GM19240 (cell line): ENCODE measurements at regions not wholly inside any gene's neighbourhood (a gene's known extent, or its start where the extent isn't known, plus 50 kb on each side); places are given as distances from the start of the nearest gene placed in this dataset.

Experiments
- DNase-seq: peaks from one replicate; pipeline ENCODE4 v3.0.0; 2011; ENCODE audit warnings: low spot score; ENCODE audit not compliant: insufficient read length

DNA sequence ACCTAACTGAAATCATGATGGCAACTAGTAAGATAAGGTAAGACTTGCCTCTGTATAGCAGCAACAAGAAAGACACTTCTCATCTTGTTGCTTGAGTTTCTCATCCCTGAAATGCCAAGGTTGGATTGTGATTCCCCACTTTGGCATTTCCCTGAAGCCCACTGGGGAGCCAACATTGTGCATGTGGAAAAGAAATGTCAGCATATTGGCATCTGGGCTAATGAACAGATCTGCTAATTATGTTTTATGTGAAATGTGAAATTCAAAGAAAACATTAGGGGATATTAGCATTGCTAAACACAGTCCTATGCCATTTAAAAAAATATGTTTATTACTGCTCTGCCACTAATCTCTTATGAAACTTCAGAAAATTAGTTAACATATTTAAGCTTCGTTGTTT, 126.3 kb upstream of the PCSK2 start:
- DNase-seq = no peak

DNA sequence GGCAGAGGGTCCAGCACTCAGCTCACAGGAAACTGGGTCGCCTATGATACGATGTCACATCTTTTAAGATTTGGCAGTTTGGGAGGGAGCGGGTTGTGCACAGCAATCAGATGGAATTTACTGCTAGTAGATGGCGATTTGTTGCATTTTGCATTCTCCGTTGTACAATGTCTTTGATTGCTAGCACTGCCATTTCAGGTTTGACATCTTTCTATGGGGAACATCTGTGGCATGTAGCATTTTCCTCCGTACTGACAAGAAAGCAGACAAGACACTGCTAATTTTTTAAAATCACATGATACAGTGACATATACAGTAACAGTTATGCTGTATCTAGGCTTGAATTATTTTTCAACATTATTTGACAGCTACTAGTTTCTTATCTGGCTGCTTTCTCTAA, 119.7 kb upstream of the PCSK2 start:
- no peak for DNase-seq

DNA sequence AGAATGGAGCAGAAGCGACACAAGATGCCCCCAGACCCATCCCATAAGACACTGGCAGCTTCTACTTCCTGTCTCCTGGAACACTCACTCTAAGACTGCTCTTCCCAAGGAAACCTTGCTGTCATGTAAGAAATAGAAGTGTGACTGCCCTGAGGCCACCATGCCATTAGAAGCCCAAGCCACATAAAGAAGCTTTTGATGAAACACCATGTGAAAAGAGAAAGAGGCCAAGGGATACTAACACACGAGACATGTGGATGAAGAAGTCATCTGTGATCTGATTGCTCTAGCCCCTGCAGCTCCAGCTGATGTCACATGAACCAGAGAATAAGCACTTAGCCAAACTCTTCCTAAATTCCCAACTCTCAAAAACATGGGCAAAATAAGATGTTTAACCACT, 117.9 kb upstream of the PCSK2 start:
- DNase-seq = no peak

DNA sequence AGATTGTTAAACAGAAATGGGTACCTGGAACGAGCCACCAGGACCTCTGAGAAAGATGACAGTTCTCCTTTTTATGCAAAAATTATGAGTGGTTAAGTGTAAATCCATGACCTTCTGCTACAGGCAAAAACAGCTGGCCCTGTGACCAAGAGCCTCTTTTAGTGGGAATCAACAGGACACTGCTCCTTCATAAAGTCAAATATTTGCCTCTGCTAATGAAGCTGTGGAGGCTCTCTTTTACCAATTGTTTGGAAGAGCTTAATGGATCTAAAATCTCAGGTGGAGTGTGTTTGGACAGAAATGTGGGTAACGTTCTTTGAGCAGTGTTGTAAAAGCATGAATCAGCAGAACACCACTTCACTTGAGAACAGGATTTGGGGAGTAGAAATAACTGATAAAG, 117.5 kb upstream of the PCSK2 start:
- DNase-seq = no peak

DNA sequence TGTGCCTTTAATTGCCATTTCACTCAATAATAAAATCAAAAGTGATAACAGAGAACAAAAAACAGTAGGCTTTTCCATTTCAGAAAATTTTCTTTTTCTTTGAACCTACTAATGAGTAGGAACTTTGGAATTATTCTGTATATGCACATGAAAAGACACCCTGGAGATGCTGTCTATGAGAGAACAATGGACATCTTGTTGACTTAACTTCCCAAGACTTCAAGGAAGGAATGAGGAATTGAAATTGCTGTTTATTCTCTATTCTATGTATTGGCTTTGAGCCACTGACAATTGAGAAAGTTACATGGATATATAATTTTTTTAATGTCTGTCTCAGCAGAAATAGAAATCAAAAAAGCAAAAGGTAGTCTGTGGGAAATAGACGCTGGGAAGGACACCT, 98.6 kb upstream of the PCSK2 start:
- DNase-seq = no peak

DNA sequence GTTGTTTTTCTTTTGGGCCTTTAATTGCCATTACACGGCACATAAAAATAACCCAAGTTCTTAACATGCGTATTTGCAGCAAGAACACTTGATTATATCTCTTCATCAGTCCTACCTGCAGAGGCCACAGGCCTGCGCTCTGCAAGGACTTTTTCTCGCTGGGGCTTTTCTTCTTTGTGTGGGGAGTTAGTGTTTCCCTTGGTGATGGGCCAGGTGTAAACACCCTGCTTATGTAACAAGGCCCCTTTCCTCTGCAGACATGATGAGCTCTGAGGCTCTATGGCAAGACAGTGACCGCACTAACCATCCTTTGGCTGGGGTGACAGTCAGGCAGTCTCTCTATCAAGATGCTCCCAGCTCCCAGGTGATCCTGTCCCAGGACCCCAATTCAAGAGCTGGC, 97.8 kb upstream of the PCSK2 start:
- DNase-seq = no peak

DNA sequence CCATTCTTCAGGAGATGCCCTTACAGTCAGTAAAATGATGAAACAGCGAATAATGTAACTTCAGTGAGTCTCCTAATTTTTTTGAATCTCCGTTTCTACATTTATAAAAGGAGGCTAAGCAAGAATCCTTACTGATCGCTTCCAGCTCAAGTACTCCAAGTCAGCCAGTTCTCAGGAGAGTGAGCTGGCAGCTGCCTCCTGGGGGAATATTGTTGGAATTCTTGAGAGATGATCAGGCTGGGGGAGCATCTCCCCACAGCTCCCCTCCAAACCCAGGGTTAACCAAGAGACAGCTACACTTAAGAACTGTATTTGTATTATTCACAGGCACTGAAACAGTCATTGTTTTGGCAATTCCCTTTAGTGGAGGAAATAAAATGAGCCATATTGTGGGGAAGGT, 89.1 kb upstream of the PCSK2 start:
- no peak for DNase-seq

DNA sequence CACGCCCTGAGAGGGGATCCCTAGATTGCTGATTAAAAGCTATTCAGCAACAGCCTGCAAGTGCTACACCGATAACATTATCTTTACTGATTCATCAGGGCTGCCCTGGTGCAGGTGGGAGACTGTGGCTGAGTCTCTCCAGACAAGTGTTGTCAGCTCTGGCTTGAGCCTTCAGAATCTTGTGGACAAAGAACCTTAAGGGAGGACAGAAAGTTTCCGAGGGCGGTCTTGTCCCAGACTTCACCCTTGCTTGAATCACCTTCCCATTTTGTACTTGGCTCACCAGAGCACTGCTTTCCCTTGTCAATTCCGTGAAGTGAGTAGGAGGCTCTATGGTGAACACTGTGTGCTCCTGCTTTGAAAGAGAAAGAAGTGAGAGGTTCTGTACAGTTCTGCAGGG, 88.6 kb upstream of the PCSK2 start:
- DNase-seq = no peak

DNA sequence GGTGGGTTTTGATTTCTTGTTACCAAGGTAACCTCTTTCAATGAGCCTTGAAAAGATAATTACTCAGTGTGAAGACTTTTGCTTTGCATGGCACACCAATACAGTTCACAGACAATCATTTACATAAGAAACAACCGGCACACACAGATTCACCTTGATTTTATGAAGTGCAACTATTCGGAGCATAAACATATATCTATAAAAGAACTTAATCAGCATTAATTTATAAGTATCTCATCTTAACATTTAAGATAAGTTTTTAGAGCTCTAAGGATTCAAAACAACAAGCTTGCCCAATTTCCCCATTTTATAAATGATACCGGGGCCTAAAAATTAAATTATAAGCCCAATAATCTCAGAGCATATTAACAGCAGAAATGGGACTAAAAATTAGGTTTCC, 85.9 kb upstream of the PCSK2 start:
- DNase-seq = no peak

DNA sequence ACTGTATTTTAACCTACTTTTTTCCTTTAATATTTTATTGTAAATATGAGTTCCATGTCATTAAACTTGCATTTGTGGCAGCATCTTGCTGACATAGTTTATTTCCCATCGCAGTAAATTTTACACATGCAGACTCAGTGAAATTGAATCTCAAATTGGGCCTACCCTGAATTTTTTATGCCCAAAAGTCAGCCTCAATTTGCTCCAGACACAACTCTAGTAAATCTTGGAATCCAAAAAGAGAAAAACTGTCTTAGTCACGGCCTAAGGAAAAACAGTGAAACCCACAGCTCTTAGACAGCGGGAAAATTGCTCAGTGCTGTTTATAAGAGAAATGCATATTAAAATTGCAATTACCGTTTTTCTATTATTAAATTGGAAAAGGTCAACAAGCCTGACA, 85.3 kb upstream of the PCSK2 start:
- DNase-seq = no peak

DNA sequence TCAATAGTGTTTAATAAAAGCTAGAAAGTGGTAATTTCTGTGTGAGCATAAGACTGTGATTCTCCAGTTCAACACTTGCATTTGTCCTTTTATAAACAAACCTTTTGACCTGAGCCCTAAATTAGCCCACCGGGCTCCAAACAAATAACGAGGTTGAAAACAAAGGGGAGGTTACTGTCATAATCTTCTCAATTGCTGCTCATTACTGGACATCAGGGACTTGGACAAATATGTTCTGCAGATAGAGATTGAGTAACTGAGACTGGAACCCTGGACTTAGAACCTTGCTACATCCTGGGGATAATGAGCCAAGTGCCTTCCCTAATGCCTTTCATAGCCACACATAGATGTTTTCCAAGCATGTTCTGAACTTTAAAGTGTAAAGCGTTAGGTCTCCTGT, 84.2 kb upstream of the PCSK2 start:
- DNase-seq = no peak

DNA sequence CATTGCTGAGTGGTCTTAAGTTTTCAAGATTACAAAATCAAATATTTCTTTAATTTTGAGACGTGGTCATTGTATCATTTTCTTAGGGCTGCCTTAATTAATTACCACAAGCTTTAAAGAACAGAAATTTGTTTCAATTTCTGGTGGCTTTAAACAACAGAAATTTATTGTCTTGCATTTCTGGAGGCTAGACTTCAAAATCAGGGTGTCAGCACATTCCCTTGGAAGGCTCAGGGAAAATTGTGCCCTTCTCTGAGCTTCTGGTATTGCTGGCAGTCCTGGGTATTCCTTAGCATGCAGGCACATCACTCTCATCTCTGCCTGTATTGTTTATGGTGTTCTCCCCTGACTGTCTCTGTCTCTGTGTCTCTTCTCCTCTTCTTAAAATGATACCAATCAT, 76.0 kb upstream of the PCSK2 start:
- no peak for DNase-seq

DNA sequence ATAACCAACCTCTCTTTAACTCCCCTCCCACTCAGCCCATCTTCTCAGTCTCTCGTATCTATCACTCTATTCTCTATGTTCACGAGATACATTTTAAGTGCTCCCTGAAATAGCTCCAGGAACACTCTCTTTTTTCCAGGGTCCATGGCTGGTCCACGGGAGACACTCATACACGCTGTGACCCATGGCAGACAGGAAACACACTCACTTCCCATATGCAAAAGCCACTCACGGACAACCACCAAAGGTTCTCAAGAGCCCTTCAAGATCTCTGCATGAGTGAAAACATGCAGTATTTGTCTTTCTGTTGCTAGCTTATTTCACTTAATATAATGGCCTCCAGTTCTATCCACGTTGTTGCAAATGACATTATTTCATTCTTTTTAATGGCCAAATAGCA, 71.4 kb upstream of the PCSK2 start:
- no peak for DNase-seq

DNA sequence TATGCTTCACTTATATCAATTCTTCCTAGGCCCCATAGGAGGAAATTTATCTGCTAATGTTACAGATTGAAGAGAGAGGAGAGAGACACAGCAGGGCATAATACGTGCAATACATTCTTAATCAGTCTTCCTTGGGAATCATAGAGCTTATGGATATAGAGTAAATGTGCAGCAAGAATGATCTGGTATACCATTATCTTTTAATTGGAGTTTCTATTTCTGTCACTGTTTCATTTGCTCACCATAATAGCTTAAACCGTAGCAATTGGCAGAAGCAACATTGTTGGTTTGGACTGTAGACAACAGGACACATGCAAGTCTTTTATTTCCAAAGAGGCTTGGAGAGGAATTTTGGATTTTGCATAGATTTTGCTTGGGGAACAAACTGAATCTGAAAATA, 68.1 kb upstream of the PCSK2 start:
- DNase-seq = no peak

DNA sequence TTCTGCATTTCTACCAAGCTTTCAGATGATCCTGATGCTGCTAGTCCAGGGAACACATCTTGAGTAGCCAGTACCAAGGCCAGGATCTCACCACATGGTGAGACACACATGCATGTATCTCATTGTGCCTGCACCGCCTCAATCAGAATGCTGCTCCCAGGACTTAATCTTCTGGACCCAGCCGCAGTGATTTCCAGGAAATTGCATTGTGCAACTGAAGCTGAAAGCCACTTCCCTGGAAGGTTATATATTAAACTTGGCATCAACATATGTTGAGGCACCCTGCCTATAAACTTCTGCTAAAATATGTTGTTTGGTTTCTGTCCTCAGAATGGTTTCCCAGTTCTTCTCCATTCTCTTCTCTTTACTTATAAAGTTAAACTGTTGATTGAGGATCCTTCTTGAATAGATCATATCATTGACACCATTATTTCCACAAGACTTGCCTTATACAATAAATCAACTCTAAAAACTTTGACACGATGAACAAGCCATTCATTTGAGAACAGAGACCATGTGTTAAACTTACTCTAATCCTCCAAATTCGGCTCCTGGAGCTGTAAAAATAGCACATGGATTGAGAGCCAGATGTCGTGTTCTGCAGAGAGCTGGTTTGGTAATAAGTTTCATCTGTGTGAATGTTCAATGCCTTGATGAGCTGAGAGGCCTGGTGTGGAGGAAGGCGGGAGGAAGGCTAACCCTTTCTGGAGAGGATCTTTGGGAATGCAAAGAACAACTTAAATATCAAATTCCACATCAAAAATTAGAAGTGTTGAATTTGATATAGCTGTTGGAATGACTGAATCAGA, 65.0 kb upstream of the PCSK2 start:
- no peak for DNase-seq

DNA sequence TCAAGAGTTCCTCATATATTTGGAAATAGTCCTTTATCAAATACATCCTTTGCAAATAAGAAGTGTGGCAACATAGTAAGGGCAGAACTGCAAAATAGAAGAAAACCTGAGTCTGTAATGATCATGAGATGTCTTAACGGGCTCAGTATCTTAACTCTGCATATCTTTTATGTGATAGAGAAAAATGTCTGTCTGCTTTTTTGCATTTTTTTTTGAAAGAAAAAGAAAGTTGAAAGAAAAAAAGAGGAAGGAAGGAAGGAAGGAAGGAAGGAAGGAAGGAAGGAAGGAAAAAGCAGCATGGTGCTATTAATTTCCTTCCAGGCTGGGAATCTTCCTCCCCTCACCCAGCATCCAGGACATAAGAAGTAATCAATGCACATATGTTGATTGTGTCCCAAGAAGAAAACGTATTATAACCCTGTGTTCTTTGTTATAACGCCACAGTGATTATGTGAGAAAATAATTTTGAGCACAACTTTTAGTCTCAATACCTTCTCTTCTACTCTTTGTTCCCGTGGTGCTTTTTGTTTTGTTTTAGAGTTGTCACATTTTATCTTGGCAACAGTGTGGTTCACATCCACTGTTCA, 58.7 kb upstream of the PCSK2 start:
- no peak for DNase-seq

DNA sequence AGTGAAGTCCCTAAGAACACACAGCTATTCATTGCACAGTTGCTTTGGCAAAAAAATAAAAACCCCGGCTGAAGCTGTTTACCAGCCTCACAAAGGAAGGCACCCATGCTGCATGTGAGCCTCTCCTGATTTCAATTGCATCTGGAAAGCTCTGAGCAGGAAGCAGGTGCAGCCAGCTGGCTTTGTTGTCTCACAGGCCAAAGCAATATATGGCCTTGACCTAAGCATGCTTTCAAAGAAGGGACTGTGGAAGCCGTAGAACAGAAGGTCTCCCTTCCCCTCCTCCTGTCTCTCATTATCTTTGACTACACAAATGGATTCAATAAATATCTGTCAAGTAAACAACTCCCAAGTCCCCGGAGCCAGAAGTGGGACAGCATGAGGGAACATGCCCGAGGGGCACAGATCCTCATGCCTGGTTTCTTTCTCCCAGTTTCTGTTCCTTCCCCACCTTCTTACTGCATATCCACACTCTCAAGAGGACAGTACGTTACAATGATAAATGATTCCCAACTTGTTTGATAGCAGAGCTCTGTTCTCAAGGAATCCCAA, 57.2 kb upstream of the PCSK2 start:
- no peak for DNase-seq

DNA sequence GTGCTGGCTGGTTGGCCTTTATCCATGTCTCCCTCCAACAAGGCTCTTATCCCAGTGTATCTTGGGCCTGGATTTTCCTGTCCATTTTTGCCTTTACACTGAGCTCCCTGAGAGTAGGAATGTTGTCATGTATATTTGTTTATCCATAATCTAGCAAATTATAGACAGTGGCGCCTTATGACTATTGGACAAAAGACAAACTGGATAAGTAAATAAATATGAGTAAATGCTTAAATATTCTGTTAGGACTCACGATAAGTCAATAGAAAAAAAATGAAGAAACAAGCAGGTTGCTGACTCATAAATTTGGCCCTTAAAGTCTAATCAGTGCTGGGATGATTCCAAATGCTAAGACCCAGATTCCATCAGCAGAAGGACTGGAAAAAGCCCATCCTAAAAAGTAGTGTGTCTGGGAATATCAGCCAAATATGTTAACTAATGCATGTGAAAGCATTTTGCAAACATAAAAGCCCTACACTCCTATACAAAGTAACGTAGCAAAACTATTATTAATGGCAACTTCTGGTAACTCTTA, 55.0 kb upstream of the PCSK2 start:
- DNase-seq = no peak

DNA sequence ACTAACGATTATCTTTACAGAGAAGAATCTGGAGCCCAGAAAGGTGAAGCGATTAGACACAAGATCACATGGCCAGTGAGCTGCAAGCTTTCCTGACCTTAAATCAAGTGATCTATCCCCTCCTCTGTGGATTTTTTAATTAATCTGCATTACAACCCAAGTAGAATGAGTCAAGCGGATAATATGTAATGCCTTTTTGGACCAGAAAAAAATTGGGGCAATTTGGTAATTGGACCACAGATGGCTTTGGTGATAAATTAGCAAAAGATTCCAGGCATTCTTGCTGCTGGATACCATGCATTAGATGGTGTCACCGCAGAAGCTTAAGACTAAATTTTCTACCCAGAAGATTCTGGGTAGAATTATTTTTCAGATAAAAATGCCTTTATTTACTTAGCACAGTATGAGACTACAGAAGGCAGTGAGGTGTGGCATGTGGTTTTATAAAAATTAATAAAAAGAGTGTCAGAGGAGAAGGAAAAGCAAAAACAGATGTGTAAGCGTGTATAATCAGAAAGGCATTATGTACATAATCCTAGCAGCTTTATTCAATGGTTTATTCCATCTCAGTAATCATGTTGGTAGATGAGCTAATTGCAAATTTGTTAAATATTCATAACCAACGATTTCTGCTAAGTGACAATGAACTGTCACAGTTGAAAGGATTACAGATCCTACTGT, 53.9 kb upstream of the PCSK2 start:
- DNase-seq = no peak
